ENCODE measurements at regions not wholly inside any gene's neighbourhood (a gene's known extent, or its start where the extent isn't known, plus 50 kb on each side); places are given as distances from the start of the nearest gene placed in this dataset.

- Histone ChIP-seq H3K4me3 (ENCODE audit: low read length) (no peak overlapping the region), H3K36me3 (ENCODE audit: insufficient read depth, low read length) (no peaks in the 10 kb centered on the region), H3K27ac (ENCODE audit: low read depth, low read length) (no peak overlapping the region), H3K4me1 (ENCODE audit: insufficient read depth, low read length) (peaks cover 4% of the 10 kb centered on the region), H3K9me3 (ENCODE audit: low read length) (no peaks in the 10 kb centered on the region), H3K27me3 (ENCODE audit: insufficient read depth, low read length, poor library complexity, severe bottlenecking) (no peaks in the 10 kb centered on the region)
- POLR2A ChIA-PET: no interaction called here
- H3K27me3 Mint-ChIP-seq: peaks cover 0 to 2% of the 10 kb centered on the region in 2 donors
- H3K4me3 Mint-ChIP-seq: no peak overlapping the region
- H3K36me3 Mint-ChIP-seq: no peaks in the 10 kb centered on the region
- no peaks in the 10 kb centered on the region for H3K9me3 Mint-ChIP-seq
- no peak overlapping the region for H3K27ac Mint-ChIP-seq
- H3K4me1 Mint-ChIP-seq: peaks cover 0 to 9% (median 4%) of the 10 kb centered on the region in 3 donors
- CTCF ChIA-PET: no interaction called here
- no peak for DNase-seq
These were observed 102.6 kb upstream of the TLE4 start for GRCh38 chr9:79469164-79469563.

- no peaks in the 10 kb centered on the region for H3K36me3 Mint-ChIP-seq
- ChIA-PET CTCF (no interaction called here), POLR2A (no interaction called here)
- Histone ChIP-seq H3K4me1 (ENCODE audit: insufficient read depth, low read length) (peaks cover 4% of the 10 kb centered on the region), H3K9me3 (ENCODE audit: low read length) (no peaks in the 10 kb centered on the region), H3K27me3 (ENCODE audit: insufficient read depth, low read length, poor library complexity, severe bottlenecking) (no peaks in the 10 kb centered on the region), H3K36me3 (ENCODE audit: insufficient read depth, low read length) (no peaks in the 10 kb centered on the region), H3K4me3 (ENCODE audit: low read length) (no peak overlapping the region), H3K27ac (ENCODE audit: low read depth, low read length) (no peak overlapping the region)
- H3K4me3 Mint-ChIP-seq: no peak overlapping the region
- H3K27me3 Mint-ChIP-seq: peaks cover 0 to 2% of the 10 kb centered on the region in 2 donors
- H3K27ac Mint-ChIP-seq: no peak overlapping the region
- peaks cover 0 to 9% (median 4%) of the 10 kb centered on the region in 3 donors for H3K4me1 Mint-ChIP-seq
- DNase-seq: no peak
- H3K9me3 Mint-ChIP-seq: no peaks in the 10 kb centered on the region
These were observed 100.8 kb upstream of the TLE4 start for GRCh38 chr9:79470954-79471353.

GRCh38 chr9:79471580-79472543 lies 99.9 kb upstream of the TLE4 start:
- CTCF ChIA-PET: no interaction called here
- Histone ChIP-seq H3K36me3 (ENCODE audit: insufficient read depth, low read length) (no peaks in the 10 kb centered on the region), H3K27ac (ENCODE audit: low read depth, low read length) (no peak overlapping the region), H3K4me1 (ENCODE audit: insufficient read depth, low read length) (peaks cover 4% of the 10 kb centered on the region), H3K4me3 (ENCODE audit: low read length) (no peak overlapping the region), H3K27me3 (ENCODE audit: insufficient read depth, low read length, poor library complexity, severe bottlenecking) (no peaks in the 10 kb centered on the region), H3K9me3 (ENCODE audit: low read length) (no peaks in the 10 kb centered on the region)
- H3K4me3 Mint-ChIP-seq: no peak overlapping the region
- H3K27me3 Mint-ChIP-seq: peaks cover 0 to 2% of the 10 kb centered on the region in 2 donors
- H3K4me1 Mint-ChIP-seq: peaks cover 0 to 9% (median 4%) of the 10 kb centered on the region in 3 donors
- DNase-seq: peak in 3 of 5 donors; percentile 1 to 48 (median 23)
- no peaks in the 10 kb centered on the region for H3K9me3 Mint-ChIP-seq
- POLR2A ChIA-PET: no interaction called here
- H3K27ac Mint-ChIP-seq: no peak overlapping the region
- H3K36me3 Mint-ChIP-seq: no peaks in the 10 kb centered on the region

GRCh38 chr9:79473704-79474103 lies 98.1 kb upstream of the TLE4 start:
- CTCF ChIA-PET: no interaction called here
- Mint-ChIP-seq H3K9me3 (no peaks in the 10 kb centered on the region), H3K4me3 (no peak overlapping the region), H3K27ac (peak overlapping the region in 1 of 8 donors; percentile 73), H3K27me3 (peaks cover 0 to 2% of the 10 kb centered on the region in 2 donors), H3K4me1 (peaks cover 2 to 12% (median 11%) of the 10 kb centered on the region in 3 donors), H3K36me3 (no peaks in the 10 kb centered on the region)
- Histone ChIP-seq H3K9me3 (ENCODE audit: low read length) (no peaks in the 10 kb centered on the region), H3K4me1 (ENCODE audit: insufficient read depth, low read length) (peaks cover 4% of the 10 kb centered on the region), H3K27ac (ENCODE audit: low read depth, low read length) (no peak overlapping the region), H3K27me3 (ENCODE audit: insufficient read depth, low read length, poor library complexity, severe bottlenecking) (no peaks in the 10 kb centered on the region), H3K4me3 (ENCODE audit: low read length) (no peak overlapping the region), H3K36me3 (ENCODE audit: insufficient read depth, low read length) (no peaks in the 10 kb centered on the region)
- no peak for DNase-seq
- POLR2A ChIA-PET: no interaction called here

GRCh38 chr9:79477241-79477840 lies 94.4 kb upstream of the TLE4 start:
- Histone ChIP-seq H3K4me3 (ENCODE audit: low read length) (no peak overlapping the region), H3K4me1 (ENCODE audit: insufficient read depth, low read length) (no peaks in the 10 kb centered on the region), H3K36me3 (ENCODE audit: insufficient read depth, low read length) (no peaks in the 10 kb centered on the region), H3K9me3 (ENCODE audit: low read length) (no peaks in the 10 kb centered on the region), H3K27ac (ENCODE audit: low read depth, low read length) (no peak overlapping the region), H3K27me3 (ENCODE audit: insufficient read depth, low read length, poor library complexity, severe bottlenecking) (no peaks in the 10 kb centered on the region)
- H3K4me3 Mint-ChIP-seq: no peak overlapping the region
- ChIA-PET CTCF (no interaction called here), POLR2A (no interaction called here)
- no peak overlapping the region for H3K27ac Mint-ChIP-seq
- H3K27me3 Mint-ChIP-seq: no peaks in the 10 kb centered on the region
- no peak for DNase-seq
- H3K9me3 Mint-ChIP-seq: no peaks in the 10 kb centered on the region
- H3K36me3 Mint-ChIP-seq: no peaks in the 10 kb centered on the region
- H3K4me1 Mint-ChIP-seq: peaks cover 2 to 8% (median 5%) of the 10 kb centered on the region in 3 donors

GRCh38 chr9:79477955-79478771 lies 93.6 kb upstream of the TLE4 start:
- DNase-seq: peak in 3 of 5 donors; percentile 21 to 48 (median 38)
- H3K27me3 ChIP-seq (ENCODE audit: insufficient read depth, low read length, poor library complexity, severe bottlenecking): no peaks in the 10 kb centered on the region
- no peaks in the 10 kb centered on the region for H3K36me3 Mint-ChIP-seq
- H3K4me1 ChIP-seq (ENCODE audit: insufficient read depth, low read length): no peaks in the 10 kb centered on the region
- no peak overlapping the region for H3K4me3 Mint-ChIP-seq
- H3K27ac ChIP-seq (ENCODE audit: low read depth, low read length): no peak overlapping the region
- no peaks in the 10 kb centered on the region for H3K36me3 ChIP-seq (ENCODE audit: insufficient read depth, low read length)
- no peak overlapping the region for H3K4me3 ChIP-seq (ENCODE audit: low read length)
- H3K27ac Mint-ChIP-seq: peak overlapping the region in 1 of 8 donors; percentile 30
- POLR2A ChIA-PET: no interaction called here
- CTCF ChIA-PET: interaction anchor here (0.7 kb wide), 1 partner anchor 307 kb away, joined by 3 read pairs; no protein-coding TSS in a partner anchor
- peaks cover 2 to 8% (median 5%) of the 10 kb centered on the region in 3 donors for H3K4me1 Mint-ChIP-seq
- no peaks in the 10 kb centered on the region for H3K27me3 Mint-ChIP-seq
- H3K9me3 ChIP-seq (ENCODE audit: low read length): no peaks in the 10 kb centered on the region
- no peaks in the 10 kb centered on the region for H3K9me3 Mint-ChIP-seq

- no peaks in the 10 kb centered on the region for H3K27me3 Mint-ChIP-seq
- H3K27ac Mint-ChIP-seq: no peak overlapping the region
- H3K27ac ChIP-seq (ENCODE audit: low read depth, low read length): no peak overlapping the region
- H3K4me1 Mint-ChIP-seq: peaks cover 2 to 8% (median 5%) of the 10 kb centered on the region in 3 donors
- no peaks in the 10 kb centered on the region for H3K9me3 ChIP-seq (ENCODE audit: low read length)
- H3K27me3 ChIP-seq (ENCODE audit: insufficient read depth, low read length, poor library complexity, severe bottlenecking): no peaks in the 10 kb centered on the region
- no peaks in the 10 kb centered on the region for H3K36me3 ChIP-seq (ENCODE audit: insufficient read depth, low read length)
- no peak overlapping the region for H3K4me3 ChIP-seq (ENCODE audit: low read length)
- ChIA-PET CTCF (no interaction called here), POLR2A (no interaction called here)
- no peaks in the 10 kb centered on the region for H3K36me3 Mint-ChIP-seq
- no peaks in the 10 kb centered on the region for H3K9me3 Mint-ChIP-seq
- H3K4me3 Mint-ChIP-seq: no peak overlapping the region
- DNase-seq: no peak
- H3K4me1 ChIP-seq (ENCODE audit: insufficient read depth, low read length): no peaks in the 10 kb centered on the region
These were observed 91.1 kb upstream of the TLE4 start for GRCh38 chr9:79480639-79481038.
